WTC11 (cell line): ENCODE measurements at regions not wholly inside any gene's neighbourhood (a gene's known extent, or its start where the extent isn't known, plus 50 kb on each side); places are given as distances from the start of the nearest gene placed in this dataset.
A peak's percentile ranks its signal among the peaks of the same experiment; 100 is the strongest.

Source experiments
- ATAC-seq: fragments of 200-7000 bp; cut with Tn5 transposase; 2 replicates; pipeline ENCODE4 v1.10.0; 2021; ENCODE audit warnings: mild to moderate bottlenecking, moderate library complexity
- CTCF ChIA-PET: fragments of 300-600 bp; sonication (Branson Sonifier 250); formaldehyde crosslinking; loops from one replicate; lab custom pipeline; 2021; ENCODE audit warnings: antibody characterized with exemption; lab: Charles Lee
- POLR2A ChIA-PET: fragments of 350-600 bp; sonication (Branson Sonifier 250); formaldehyde crosslinking; loops from one replicate; lab custom pipeline; 2021; ENCODE audit warnings: antibody characterized with exemption; lab: Charles Lee
- DNase-seq: peaks from one replicate; pipeline ENCODE4 v3.0.0; 2021; ENCODE audit warnings: low spot score
- H3K27ac Mint-ChIP-seq: 2 replicates; pipeline ENCODE4 v1.8.0; 2021; ENCODE audit warnings: mixed read lengths
- H3K27me3 Mint-ChIP-seq: 2 replicates; pipeline ENCODE4 v1.8.0; 2021; ENCODE audit warnings: low read depth, mild to moderate bottlenecking, moderate library complexity, mixed read lengths
- H3K36me3 Mint-ChIP-seq: 2 replicates; pipeline ENCODE4 v1.8.0; 2021; ENCODE audit warnings: mixed read lengths
- H3K4me1 Mint-ChIP-seq: 2 replicates; pipeline ENCODE4 v1.8.0; 2022; ENCODE audit warnings: mixed read lengths
- H3K4me3 Mint-ChIP-seq: 2 replicates; pipeline ENCODE4 v1.8.0; 2021; ENCODE audit warnings: mild to moderate bottlenecking, moderate library complexity, mixed read lengths
- H3K9me3 Mint-ChIP-seq: 2 replicates; pipeline ENCODE4 v1.8.0; 2021; ENCODE audit warnings: mixed read lengths
- ATF1 ChIP-seq: sonication (generic); formaldehyde crosslinking; IDR thresholded peaks from 2 replicates; pipeline ENCODE4 v1.8.1; 2023; ENCODE audit warnings: mild to moderate bottlenecking, moderate library complexity, missing genetic modification reagents
- ATF3 ChIP-seq: sonication (generic); formaldehyde crosslinking; conservative IDR thresholded peaks from 2 replicates; pipeline ENCODE4 v1.8.1; 2022; ENCODE audit warnings: mild to moderate bottlenecking, missing genetic modification reagents
- ESRRA ChIP-seq: sonication (generic); formaldehyde crosslinking; IDR thresholded peaks from 2 replicates; pipeline ENCODE4 v1.8.1; 2022; ENCODE audit warnings: mild to moderate bottlenecking, missing genetic modification reagents, borderline replicate concordance
- FOXJ3 ChIP-seq: sonication (generic); formaldehyde crosslinking; IDR thresholded peaks from 2 replicates; pipeline ENCODE4 v1.9.0; 2021; ENCODE audit warnings: missing genetic modification reagents, mild to moderate bottlenecking, borderline replicate concordance
- MLX ChIP-seq: sonication (generic); formaldehyde crosslinking; IDR thresholded peaks from 2 replicates; pipeline ENCODE4 v1.8.1; 2023; ENCODE audit warnings: mild to moderate bottlenecking, missing genetic modification reagents, moderate library complexity
- NFE2L1 ChIP-seq: sonication (generic); formaldehyde crosslinking; IDR thresholded peaks from 2 replicates; pipeline ENCODE4 v1.8.1; 2023; ENCODE audit warnings: missing genetic modification reagents
- NR1H2 ChIP-seq: sonication (generic); formaldehyde crosslinking; IDR thresholded peaks from 2 replicates; pipeline ENCODE4 v1.9.0; 2021; ENCODE audit warnings: mild to moderate bottlenecking, moderate library complexity, missing genetic modification reagents
- NR3C1 ChIP-seq: sonication (generic); formaldehyde crosslinking; conservative IDR thresholded peaks from 2 replicates; pipeline ENCODE4 v1.8.1; 2023; ENCODE audit warnings: low read depth, mild to moderate bottlenecking, missing genetic modification reagents
- SMAD3 ChIP-seq: sonication (generic); formaldehyde crosslinking; IDR thresholded peaks from 2 replicates; pipeline ENCODE4 v1.8.0; 2022; ENCODE audit warnings: missing genetic modification reagents, mild to moderate bottlenecking, borderline replicate concordance
- SOX15 ChIP-seq: fragments of 250-450 bp; sonication (Bioruptor Pico); IDR thresholded peaks from 2 replicates; pipeline ENCODE4 v1.9.0; 2021; ENCODE audit warnings: mild to moderate bottlenecking
- TEAD4 ChIP-seq: sonication (generic); formaldehyde crosslinking; IDR thresholded peaks from 2 replicates; pipeline ENCODE4 v1.8.0; 2022; ENCODE audit warnings: mild to moderate bottlenecking, missing genetic modification reagents
- ZSCAN18 ChIP-seq: fragments of 250-450 bp; sonication (Bioruptor Pico); IDR thresholded peaks from 2 replicates; pipeline ENCODE4 v2.1.2; 2022; ENCODE audit warnings: mild to moderate bottlenecking, moderate library complexity
- TF ChIP-seq, protein P1 (sequence below): sonication (generic); formaldehyde crosslinking; IDR thresholded peaks from 2 replicates; pipeline ENCODE4 v1.8.0; 2022; ENCODE audit warnings: mild to moderate bottlenecking, missing genetic modification reagents
- TF ChIP-seq, protein P2 (sequence below): sonication (generic); formaldehyde crosslinking; IDR thresholded peaks from 2 replicates; pipeline ENCODE4 v1.8.1; 2022; ENCODE audit warnings: mild to moderate bottlenecking, moderate library complexity, missing genetic modification reagents
- TF ChIP-seq, protein P3 (sequence below): fragments of 250-450 bp; sonication (Bioruptor Pico); conservative IDR thresholded peaks from 2 replicates; pipeline ENCODE4 v1.9.0; 2021; ENCODE audit warnings: mild to moderate bottlenecking
- TF ChIP-seq, protein P4 (sequence below): sonication (generic); formaldehyde crosslinking; IDR thresholded peaks from 2 replicates; pipeline ENCODE4 v1.8.1; 2023; ENCODE audit warnings: mild to moderate bottlenecking, missing genetic modification reagents, borderline replicate concordance
- TF ChIP-seq, protein P5 (sequence below): sonication (generic); formaldehyde crosslinking; IDR thresholded peaks from 2 replicates; pipeline ENCODE4 v1.8.1; 2023; ENCODE audit warnings: mild to moderate bottlenecking, moderate library complexity, missing genetic modification reagents

GRCh38 chr3:41120460-41120859 lies 78.8 kb upstream of the CTNNB1 start:
- peaks cover 18% of the 10 kb centered on the region for H3K9me3 Mint-ChIP-seq
- H3K4me3 Mint-ChIP-seq, result no peak overlapping the region
- no peaks in the 10 kb centered on the region; the same call in none of the 2 replicates for H3K27me3 Mint-ChIP-seq
- peak; percentile 78 for ATAC-seq
- CTCF ChIA-PET, result no interaction called here
- TF ChIP-seq NFE2L1, result no peak
- TF ChIP-seq, protein P1, sequence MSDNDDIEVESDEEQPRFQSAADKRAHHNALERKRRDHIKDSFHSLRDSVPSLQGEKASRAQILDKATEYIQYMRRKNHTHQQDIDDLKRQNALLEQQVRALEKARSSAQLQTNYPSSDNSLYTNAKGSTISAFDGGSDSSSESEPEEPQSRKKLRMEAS (CRISPR knock-in tag), result 0 out of 2 replicates have a peak, but pooled peaks have one; percentile 21
- H3K36me3 Mint-ChIP-seq, result peaks cover 5% of the 10 kb centered on the region
- H3K4me1 Mint-ChIP-seq, result peaks cover 27% of the 10 kb centered on the region
- POLR2A ChIA-PET, result no interaction called here
- no peak overlapping the region for H3K27ac Mint-ChIP-seq
- no peak for DNase-seq

DNA sequence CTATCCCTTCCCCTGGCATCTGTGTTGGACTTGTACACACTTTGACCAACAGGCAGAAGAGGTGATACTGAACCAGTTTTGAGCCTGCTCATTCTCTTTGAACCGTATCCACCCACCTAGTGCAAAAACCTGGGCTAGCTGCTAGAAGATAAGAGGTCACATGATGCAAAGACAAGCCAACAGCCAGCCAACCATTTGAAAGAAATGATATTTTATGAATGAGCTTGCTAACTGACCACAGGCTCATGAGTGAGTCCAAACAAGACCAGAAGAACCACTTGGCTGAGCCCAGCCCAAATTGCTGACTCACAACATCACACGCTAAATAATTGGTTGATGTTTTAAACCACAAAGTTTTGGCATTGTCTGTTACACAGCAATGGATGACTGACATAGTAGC lies 74.0 kb upstream of the CTNNB1 start:
- Mint-ChIP-seq H3K27me3 (peaks cover 3% of the 10 kb centered on the region), H3K4me3 (no peak overlapping the region), H3K4me1 (peaks cover 14% of the 10 kb centered on the region), H3K9me3 (peaks cover 51% of the 10 kb centered on the region)
- no peak for ATAC-seq
- POLR2A ChIA-PET, result no interaction called here
- CTCF ChIA-PET, result no interaction called here
- no peak for TF ChIP-seq ATF3
- no peak for TF ChIP-seq NR3C1 (CRISPR knock-in tag)
- TF ChIP-seq, protein P2, sequence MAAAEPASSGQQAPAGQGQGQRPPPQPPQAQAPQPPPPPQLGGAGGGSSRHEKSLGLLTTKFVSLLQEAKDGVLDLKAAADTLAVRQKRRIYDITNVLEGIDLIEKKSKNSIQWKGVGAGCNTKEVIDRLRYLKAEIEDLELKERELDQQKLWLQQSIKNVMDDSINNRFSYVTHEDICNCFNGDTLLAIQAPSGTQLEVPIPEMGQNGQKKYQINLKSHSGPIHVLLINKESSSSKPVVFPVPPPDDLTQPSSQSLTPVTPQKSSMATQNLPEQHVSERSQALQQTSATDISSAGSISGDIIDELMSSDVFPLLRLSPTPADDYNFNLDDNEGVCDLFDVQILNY (CRISPR knock-in tag), result no peak
- TF ChIP-seq SMAD3 (CRISPR knock-in tag), result no peak
- no peak for TF ChIP-seq NFE2L1
- no peak for TF ChIP-seq ZSCAN18 (CRISPR knock-in tag)
- TF ChIP-seq SOX15 (CRISPR knock-in tag), result no peak
- TF ChIP-seq TEAD4 (CRISPR knock-in tag), result no peak
- TF ChIP-seq NR1H2, result no peak
- no peak for TF ChIP-seq FOXJ3 (CRISPR knock-in tag)
- TF ChIP-seq ATF1 (CRISPR knock-in tag), result no peak
- TF ChIP-seq ESRRA (CRISPR knock-in tag), result no peak
- TF ChIP-seq MLX (CRISPR knock-in tag), result no peak
- TF ChIP-seq, protein P3, sequence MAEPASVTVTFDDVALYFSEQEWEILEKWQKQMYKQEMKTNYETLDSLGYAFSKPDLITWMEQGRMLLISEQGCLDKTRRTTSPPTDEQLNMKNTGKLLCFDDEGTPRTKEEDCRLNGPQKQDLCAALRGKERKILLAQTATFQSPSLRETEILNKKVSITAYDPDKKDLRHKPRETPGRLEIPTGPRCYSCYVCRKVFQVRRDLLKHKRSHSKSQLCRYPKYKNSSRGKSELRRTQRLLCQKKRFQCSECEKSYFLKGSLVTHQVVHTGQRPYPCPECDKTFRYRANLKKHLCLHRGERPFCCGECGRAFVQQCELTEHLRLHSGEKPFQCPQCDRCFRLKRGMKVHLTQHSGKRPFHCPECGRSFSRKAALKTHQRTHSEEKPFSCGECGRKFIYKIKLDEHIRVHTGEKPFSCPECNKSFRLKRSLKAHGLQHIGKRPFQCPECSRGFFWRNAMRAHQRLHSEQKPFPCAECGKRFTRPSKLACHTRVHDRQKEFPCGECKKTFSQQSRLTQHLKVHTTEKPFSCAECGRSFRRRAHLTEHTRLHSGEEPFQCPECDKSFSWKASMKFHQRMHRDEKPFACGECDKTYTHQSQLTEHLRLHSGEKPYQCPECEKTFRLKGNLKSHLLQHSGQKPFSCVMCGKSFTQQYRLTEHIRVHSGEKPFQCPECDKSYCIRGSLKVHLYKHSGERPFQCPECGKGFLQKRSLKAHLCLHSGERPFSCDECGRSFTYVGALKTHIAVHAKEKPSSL (CRISPR knock-in tag), result no peak
- TF ChIP-seq, protein P4, sequence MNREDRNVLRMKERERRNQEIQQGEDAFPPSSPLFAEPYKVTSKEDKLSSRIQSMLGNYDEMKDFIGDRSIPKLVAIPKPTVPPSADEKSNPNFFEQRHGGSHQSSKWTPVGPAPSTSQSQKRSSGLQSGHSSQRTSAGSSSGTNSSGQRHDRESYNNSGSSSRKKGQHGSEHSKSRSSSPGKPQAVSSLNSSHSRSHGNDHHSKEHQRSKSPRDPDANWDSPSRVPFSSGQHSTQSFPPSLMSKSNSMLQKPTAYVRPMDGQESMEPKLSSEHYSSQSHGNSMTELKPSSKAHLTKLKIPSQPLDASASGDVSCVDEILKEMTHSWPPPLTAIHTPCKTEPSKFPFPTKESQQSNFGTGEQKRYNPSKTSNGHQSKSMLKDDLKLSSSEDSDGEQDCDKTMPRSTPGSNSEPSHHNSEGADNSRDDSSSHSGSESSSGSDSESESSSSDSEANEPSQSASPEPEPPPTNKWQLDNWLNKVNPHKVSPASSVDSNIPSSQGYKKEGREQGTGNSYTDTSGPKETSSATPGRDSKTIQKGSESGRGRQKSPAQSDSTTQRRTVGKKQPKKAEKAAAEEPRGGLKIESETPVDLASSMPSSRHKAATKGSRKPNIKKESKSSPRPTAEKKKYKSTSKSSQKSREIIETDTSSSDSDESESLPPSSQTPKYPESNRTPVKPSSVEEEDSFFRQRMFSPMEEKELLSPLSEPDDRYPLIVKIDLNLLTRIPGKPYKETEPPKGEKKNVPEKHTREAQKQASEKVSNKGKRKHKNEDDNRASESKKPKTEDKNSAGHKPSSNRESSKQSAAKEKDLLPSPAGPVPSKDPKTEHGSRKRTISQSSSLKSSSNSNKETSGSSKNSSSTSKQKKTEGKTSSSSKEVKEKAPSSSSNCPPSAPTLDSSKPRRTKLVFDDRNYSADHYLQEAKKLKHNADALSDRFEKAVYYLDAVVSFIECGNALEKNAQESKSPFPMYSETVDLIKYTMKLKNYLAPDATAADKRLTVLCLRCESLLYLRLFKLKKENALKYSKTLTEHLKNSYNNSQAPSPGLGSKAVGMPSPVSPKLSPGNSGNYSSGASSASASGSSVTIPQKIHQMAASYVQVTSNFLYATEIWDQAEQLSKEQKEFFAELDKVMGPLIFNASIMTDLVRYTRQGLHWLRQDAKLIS (CRISPR knock-in tag), result no peak
- TF ChIP-seq, protein P5, sequence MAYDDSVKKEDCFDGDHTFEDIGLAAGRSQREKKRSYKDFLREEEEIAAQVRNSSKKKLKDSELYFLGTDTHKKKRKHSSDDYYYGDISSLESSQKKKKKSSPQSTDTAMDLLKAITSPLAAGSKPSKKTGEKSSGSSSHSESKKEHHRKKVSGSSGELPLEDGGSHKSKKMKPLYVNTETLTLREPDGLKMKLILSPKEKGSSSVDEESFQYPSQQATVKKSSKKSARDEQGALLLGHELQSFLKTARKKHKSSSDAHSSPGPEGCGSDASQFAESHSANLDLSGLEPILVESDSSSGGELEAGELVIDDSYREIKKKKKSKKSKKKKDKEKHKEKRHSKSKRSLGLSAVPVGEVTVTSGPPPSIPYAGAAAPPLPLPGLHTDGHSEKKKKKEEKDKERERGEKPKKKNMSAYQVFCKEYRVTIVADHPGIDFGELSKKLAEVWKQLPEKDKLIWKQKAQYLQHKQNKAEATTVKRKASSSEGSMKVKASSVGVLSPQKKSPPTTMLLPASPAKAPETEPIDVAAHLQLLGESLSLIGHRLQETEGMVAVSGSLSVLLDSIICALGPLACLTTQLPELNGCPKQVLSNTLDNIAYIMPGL (CRISPR knock-in tag), result no peak
- TF ChIP-seq, all 79 proteins: peak for 0
- peaks cover 32% of the 10 kb centered on the region for H3K36me3 Mint-ChIP-seq
- DNase-seq, result no peak
- no peak overlapping the region for H3K27ac Mint-ChIP-seq
